HepG2 (cell line): ENCODE measurements at regions not wholly inside any gene's neighbourhood (a gene's known extent, or its start where the extent isn't known, plus 50 kb on each side); places are given as distances from the start of the nearest gene placed in this dataset.

Experiments
- ATAC-seq: fragments of 200-7000 bp; cut with Tn5 transposase; 3 replicates; pipeline ENCODE4 v1.9.1; 2020; ENCODE audit warnings: mild to moderate bottlenecking, moderate library complexity
- BruUV-seq: library from RNA; stranded (reverse); fragments of 400-500 nt; replicated peaks from 2 replicates; lab custom pipeline; 2021; lab: Mats Ljungman, UMichigan
- CTCF ChIA-PET: fragments of 300-600 bp; formaldehyde crosslinking; extraction: SDS; loops from one replicate; lab custom pipeline; 2021; ENCODE audit warnings: low total read pairs, inconsistent platforms, low intra/inter-chr PET ratio; lab: Yijun Ruan, JAX
- POLR2A ChIA-PET: fragments of 350-600 bp; sonication (Branson Sonifier 250); formaldehyde crosslinking; loops from one replicate; lab custom pipeline; 2020; ENCODE audit warnings: antibody characterized with exemption, inconsistent platforms; lab: Yijun Ruan, JAX
- DNase-seq: peaks from one replicate; pipeline ENCODE4 v3.0.0-alpha.2; 2015; ENCODE audit warnings: low spot score
- FAIRE-seq: peaks from 3 replicates; lab custom pipeline; 2011; peaks lifted over from hg19 to GRCh38; lab: Jason Lieb, UNC
- H2AFZ ChIP-seq: one replicate; pipeline ENCODE4 v1.6.1; 2011; ENCODE audit warnings: low read length, inconsistent platforms
- H3K27ac ChIP-seq: fragments of 300-600 bp; 3 replicates; pipeline ENCODE4 v1.8.0; 2011; ENCODE audit warnings: mixed run types, mild to moderate bottlenecking, mixed read lengths, low read length, inconsistent platforms; ENCODE audit not compliant: insufficient read depth; ENCODE audit errors: extremely low read length
- H3K27me3 ChIP-seq, 2 experiments: fragments of 200-600 bp in 1 of 2; 2 replicates in 1 of 2; 3 replicates in 1 of 2; pipeline versions ENCODE4 v1.6.0 to v1.8.0; 2011; ENCODE audit warnings: low read length in 2 of 2, mild to moderate bottlenecking in 2 of 2, moderate library complexity in 2 of 2, inconsistent platforms in 1 of 2; ENCODE audit not compliant: insufficient read depth in 2 of 2, control insufficient read depth in 1 of 2
- H3K36me3 ChIP-seq, 2 experiments: fragments of 200-600 bp in 1 of 2; replicated peaks in 1 of 2; 2 replicates in 1 of 2; 3 replicates in 1 of 2; pipeline versions ENCODE4 v1.5.1 to v1.8.0; 2011; ENCODE audit warnings: low read length in 2 of 2, inconsistent platforms in 1 of 2; ENCODE audit not compliant: insufficient read depth in 2 of 2, control insufficient read depth in 1 of 2
- H3K4me1 ChIP-seq: 2 replicates; pipeline ENCODE4 v1.5.1; 2012; ENCODE audit warnings: low read length, inconsistent platforms; ENCODE audit not compliant: insufficient read depth
- H3K4me2 ChIP-seq: 2 replicates; pipeline ENCODE4 v1.6.0; 2011; ENCODE audit warnings: low read depth, low read length, inconsistent platforms
- H3K4me3 ChIP-seq, 3 experiments: fragments of 200-600 bp in 1 of 3; sonication (generic), shearing (Covaris generic) in 1 of 3; replicated peaks in 1 of 3; 2 replicates each; pipeline ENCODE4 v1.5.1; 2011 to 2016; ENCODE audit warnings: low read length in 3 of 3, inconsistent platforms in 2 of 3, low read depth in 2 of 3, mild to moderate bottlenecking in 2 of 3, control low read depth in 1 of 3, mixed read lengths in 1 of 3; ENCODE audit not compliant: insufficient read depth in 1 of 3
- H3K79me2 ChIP-seq: one replicate; pipeline ENCODE4 v1.6.1; 2011; ENCODE audit warnings: low read length, inconsistent platforms; ENCODE audit not compliant: insufficient read depth
- H3K9ac ChIP-seq: 2 replicates; pipeline ENCODE4 v1.6.0; 2011; ENCODE audit warnings: mild to moderate bottlenecking, low read depth, low read length, inconsistent platforms; ENCODE audit not compliant: insufficient read depth
- H3K9me3 ChIP-seq: 2 replicates; pipeline ENCODE4 v1.5.1; 2012; ENCODE audit warnings: mild to moderate bottlenecking, low read length
- H4K20me1 ChIP-seq: 2 replicates; pipeline ENCODE4 v1.6.0; 2011; ENCODE audit warnings: inconsistent platforms, mild to moderate bottlenecking, low read length, moderate library complexity; ENCODE audit not compliant: insufficient read depth
- EHMT2 ChIP-seq: fragments of 200-600 bp; sonication (generic); IDR thresholded peaks from 2 replicates; pipeline ENCODE4 v1.7.0; 2017; ENCODE audit warnings: antibody characterized with exemption, low read depth, low read length, borderline replicate concordance
- GATAD1 ChIP-seq: IDR thresholded peaks from 2 replicates; pipeline ENCODE4 v1.6.1; 2016; ENCODE audit warnings: missing genetic modification reagents, missing compliant biosample characterization
- HOXA3 ChIP-seq: sonication (generic); formaldehyde crosslinking; IDR thresholded peaks from 2 replicates; pipeline ENCODE4 v1.5.0; 2020; ENCODE audit warnings: missing genetic modification reagents
- KIAA2018 ChIP-seq: sonication (generic); formaldehyde crosslinking; IDR thresholded peaks from 2 replicates; pipeline ENCODE4 v1.5.0; 2020; ENCODE audit warnings: mild to moderate bottlenecking, missing genetic modification reagents, borderline replicate concordance
- ZFP41 ChIP-seq: sonication (generic); formaldehyde crosslinking; IDR thresholded peaks from 2 replicates; pipeline ENCODE4 v1.4.0; 2020; ENCODE audit warnings: mild to moderate bottlenecking, missing genetic modification reagents, borderline replicate concordance
- ZNF432 ChIP-seq: sonication (generic); formaldehyde crosslinking; IDR thresholded peaks from 2 replicates; pipeline ENCODE4 v1.5.0; 2020; ENCODE audit warnings: missing genetic modification reagents, mild to moderate bottlenecking, borderline replicate concordance
- ZNF567 ChIP-seq: sonication (generic); formaldehyde crosslinking; IDR thresholded peaks from 2 replicates; pipeline ENCODE4 v1.8.1; 2023; ENCODE audit warnings: mild to moderate bottlenecking, missing genetic modification reagents, borderline replicate concordance
- ZNF776 ChIP-seq: sonication (generic); formaldehyde crosslinking; IDR thresholded peaks from 2 replicates; pipeline ENCODE4 v1.4.0; 2020; ENCODE audit warnings: mild to moderate bottlenecking, missing genetic modification reagents
- ZNF782 ChIP-seq: sonication (generic); formaldehyde crosslinking; IDR thresholded peaks from 2 replicates; pipeline ENCODE4 v1.4.0; 2020; ENCODE audit warnings: missing genetic modification reagents, mild to moderate bottlenecking, borderline replicate concordance
- WGBS: methylation state at CpG from one replicate; pipeline ENCODE4 v1.1.6; 2017; ENCODE audit warnings: low lambda C conversion rate; 5-methylcytosine and 5-hydroxymethylcytosine counted together
- in situ Hi-C: cut with HindIII; loops from 2 replicates; pipeline ENCODE4 v1.10.0; 2017; ENCODE audit warnings: low pct_unique_long_range_greater_than_20kb; ENCODE audit not compliant: extremely low pct_ligation_motif_present
- intact Hi-C: fragments of 100-400 bp; cut with micrococcal nuclease; formaldehyde crosslinking; loops from one replicate; pipeline ENCODE4 v1.10.0; 2022; ENCODE audit not compliant: unreplicated experiment
- TF ChIP-seq, protein P1 (sequence below): sonication (generic); formaldehyde crosslinking; conservative IDR thresholded peaks from 2 replicates; pipeline ENCODE4 v1.8.0; 2022; ENCODE audit warnings: missing genetic modification reagents
- TF ChIP-seq, protein P2 (sequence below): sonication (generic); formaldehyde crosslinking; IDR thresholded peaks from 2 replicates; pipeline ENCODE4 v1.9.0; 2021; ENCODE audit warnings: missing genetic modification reagents, borderline replicate concordance

DNA sequence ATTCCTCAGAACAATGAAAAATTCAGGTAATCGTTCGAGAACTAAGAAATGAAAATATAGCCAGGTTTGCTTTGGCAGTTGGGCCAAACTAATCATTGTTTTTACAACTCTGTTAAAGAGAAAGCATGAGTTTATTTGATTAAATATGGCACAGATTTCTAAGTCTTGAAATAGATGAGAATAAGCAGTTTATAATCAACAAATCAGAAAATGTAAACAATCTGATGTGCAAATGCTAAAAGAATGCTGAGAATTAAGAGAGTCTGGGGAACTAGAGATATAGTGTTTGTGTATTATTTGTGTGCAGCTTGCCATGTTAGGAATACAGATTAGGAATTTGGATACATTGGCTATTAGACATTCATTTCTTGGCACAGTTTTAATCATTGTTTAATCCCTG lies 212.5 kb downstream of the TANC2 start (continued):
- TF ChIP-seq, protein P1, sequence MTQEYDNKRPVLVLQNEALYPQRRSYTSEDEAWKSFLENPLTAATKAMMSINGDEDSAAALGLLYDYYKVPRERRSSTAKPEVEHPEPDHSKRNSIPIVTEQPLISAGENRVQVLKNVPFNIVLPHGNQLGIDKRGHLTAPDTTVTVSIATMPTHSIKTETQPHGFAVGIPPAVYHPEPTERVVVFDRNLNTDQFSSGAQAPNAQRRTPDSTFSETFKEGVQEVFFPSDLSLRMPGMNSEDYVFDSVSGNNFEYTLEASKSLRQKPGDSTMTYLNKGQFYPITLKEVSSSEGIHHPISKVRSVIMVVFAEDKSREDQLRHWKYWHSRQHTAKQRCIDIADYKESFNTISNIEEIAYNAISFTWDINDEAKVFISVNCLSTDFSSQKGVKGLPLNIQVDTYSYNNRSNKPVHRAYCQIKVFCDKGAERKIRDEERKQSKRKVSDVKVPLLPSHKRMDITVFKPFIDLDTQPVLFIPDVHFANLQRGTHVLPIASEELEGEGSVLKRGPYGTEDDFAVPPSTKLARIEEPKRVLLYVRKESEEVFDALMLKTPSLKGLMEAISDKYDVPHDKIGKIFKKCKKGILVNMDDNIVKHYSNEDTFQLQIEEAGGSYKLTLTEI (CRISPR knock-in tag) = no peak
- TF ChIP-seq ZNF776 (CRISPR knock-in tag) (no peak), HOXA3 (CRISPR knock-in tag) (no peak), EHMT2 (no peak)

- no peaks in the 10 kb centered on the region for H4K20me1 ChIP-seq
- in situ Hi-C loops = no loop called here
- FAIRE-seq (no peak), ATAC-seq (no peak), DNase-seq (no peak)
- POLR2A ChIA-PET = no interaction called here
- no peaks in the 10 kb centered on the region for H3K36me3 ChIP-seq
- intact Hi-C loops = no loop called here
- BruUV-seq = no TSS peak
- CTCF ChIA-PET = no interaction called here
- H3K79me2 ChIP-seq = no peaks in the 10 kb centered on the region
- no peak overlapping the region for H3K27ac ChIP-seq
- H3K27me3 ChIP-seq = 0 out of 5 replicates have a peak, but pooled peaks cover 0 to 3% of the 10 kb centered on the region in 2 experiments
- H3K4me2 ChIP-seq = no peak overlapping the region
- no peaks in the 10 kb centered on the region for H3K4me1 ChIP-seq
- no peaks in the 10 kb centered on the region for H3K9me3 ChIP-seq
- no peak overlapping the region for H2AFZ ChIP-seq
- 21% methylated on average over 6 of the region's 6 CpGs for WGBS
- no peak overlapping the region for H3K9ac ChIP-seq
- H3K4me3 ChIP-seq = no peak overlapping the region
- TF ChIP-seq, protein P2, sequence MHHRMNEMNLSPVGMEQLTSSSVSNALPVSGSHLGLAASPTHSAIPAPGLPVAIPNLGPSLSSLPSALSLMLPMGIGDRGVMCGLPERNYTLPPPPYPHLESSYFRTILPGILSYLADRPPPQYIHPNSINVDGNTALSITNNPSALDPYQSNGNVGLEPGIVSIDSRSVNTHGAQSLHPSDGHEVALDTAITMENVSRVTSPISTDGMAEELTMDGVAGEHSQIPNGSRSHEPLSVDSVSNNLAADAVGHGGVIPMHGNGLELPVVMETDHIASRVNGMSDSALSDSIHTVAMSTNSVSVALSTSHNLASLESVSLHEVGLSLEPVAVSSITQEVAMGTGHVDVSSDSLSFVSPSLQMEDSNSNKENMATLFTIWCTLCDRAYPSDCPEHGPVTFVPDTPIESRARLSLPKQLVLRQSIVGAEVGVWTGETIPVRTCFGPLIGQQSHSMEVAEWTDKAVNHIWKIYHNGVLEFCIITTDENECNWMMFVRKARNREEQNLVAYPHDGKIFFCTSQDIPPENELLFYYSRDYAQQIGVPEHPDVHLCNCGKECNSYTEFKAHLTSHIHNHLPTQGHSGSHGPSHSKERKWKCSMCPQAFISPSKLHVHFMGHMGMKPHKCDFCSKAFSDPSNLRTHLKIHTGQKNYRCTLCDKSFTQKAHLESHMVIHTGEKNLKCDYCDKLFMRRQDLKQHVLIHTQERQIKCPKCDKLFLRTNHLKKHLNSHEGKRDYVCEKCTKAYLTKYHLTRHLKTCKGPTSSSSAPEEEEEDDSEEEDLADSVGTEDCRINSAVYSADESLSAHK (CRISPR knock-in tag) = no peak
- TF ChIP-seq ZNF567 (CRISPR knock-in tag) (no peak), ZNF432 (no peak), ZFP41 (CRISPR knock-in tag) (no peak), KIAA2018 (CRISPR knock-in tag) (no peak), GATAD1 (CRISPR knock-in tag) (no peak), ZNF782 (no peak)
Observed at GRCh38 chr17:63181856-63182255, 215.8 kb downstream of the TANC2 start.
